22Rv1 (cell line): ENCODE measurements at regions not wholly inside any gene's neighbourhood (a gene's known extent, or its start where the extent isn't known, plus 50 kb on each side); places are given as distances from the start of the nearest gene placed in this dataset.

Experiments used
- CTCF ChIP-seq: fragments of 450-650 bp; IDR thresholded peaks from 2 replicates; pipeline ENCODE4 v1.5.1; 2017; ENCODE audit warnings: mild to moderate bottlenecking
- ZFX ChIP-seq: fragments of 450-650 bp; IDR thresholded peaks from 2 replicates; pipeline ENCODE4 v1.6.1; 2017; ENCODE audit warnings: antibody characterized with exemption, borderline replicate concordance

GRCh38 chr10:8144496-8144895 lies 90.0 kb downstream of the GATA3 start:
- TF ChIP-seq CTCF, result no peak
- no peak for TF ChIP-seq ZFX
